ENCODE measurements at regions not wholly inside any gene's neighbourhood (a gene's known extent, or its start where the extent isn't known, plus 50 kb on each side); places are given as distances from the start of the nearest gene placed in this dataset.

DNA sequence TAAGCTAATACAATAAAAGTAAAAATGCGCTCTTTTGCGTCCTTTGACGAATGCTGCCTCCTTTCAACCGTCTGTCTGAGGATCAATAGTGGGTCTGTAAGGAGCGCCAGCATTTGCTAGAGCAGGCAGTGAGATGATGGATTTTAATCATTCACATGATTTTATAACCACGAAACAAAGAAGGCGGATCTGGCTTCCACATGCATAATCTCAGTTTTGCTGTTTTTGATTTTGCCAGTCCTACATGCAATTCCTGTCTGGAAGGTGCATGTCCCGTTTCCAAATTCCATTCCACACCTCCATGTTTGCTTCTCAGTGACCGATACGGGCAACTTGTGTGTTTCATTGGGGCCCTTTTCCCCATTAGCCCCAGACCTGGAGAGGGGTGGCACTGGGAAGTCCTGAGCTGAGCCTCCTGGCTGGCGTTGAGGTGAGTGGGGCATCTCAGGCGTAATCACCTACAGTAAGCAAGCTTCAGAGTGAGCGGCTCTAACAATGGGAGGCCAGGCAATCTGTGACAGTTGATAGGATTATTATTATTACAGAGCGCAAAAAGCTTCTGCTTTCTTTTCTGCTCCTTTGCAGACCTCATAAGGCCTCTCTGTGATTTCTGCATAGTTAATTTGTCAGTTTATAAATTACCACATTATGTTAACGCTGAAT is 405.4 kb downstream of the ZSWIM6 start:
- H3K36me3 ChIP-seq: no peaks in the 10 kb centered on the region
- H3K4me3 ChIP-seq: no peak overlapping the region
- TF ChIP-seq POLR2AphosphoS5 (IDR thresholded peaks at IDR 0.05) (no peak), EP300 (IDR thresholded peaks at IDR 0.05) (no peak), POLR2A (IDR thresholded peaks at IDR 0.05) (no peak)
- TF ChIP-seq, protein P1, sequence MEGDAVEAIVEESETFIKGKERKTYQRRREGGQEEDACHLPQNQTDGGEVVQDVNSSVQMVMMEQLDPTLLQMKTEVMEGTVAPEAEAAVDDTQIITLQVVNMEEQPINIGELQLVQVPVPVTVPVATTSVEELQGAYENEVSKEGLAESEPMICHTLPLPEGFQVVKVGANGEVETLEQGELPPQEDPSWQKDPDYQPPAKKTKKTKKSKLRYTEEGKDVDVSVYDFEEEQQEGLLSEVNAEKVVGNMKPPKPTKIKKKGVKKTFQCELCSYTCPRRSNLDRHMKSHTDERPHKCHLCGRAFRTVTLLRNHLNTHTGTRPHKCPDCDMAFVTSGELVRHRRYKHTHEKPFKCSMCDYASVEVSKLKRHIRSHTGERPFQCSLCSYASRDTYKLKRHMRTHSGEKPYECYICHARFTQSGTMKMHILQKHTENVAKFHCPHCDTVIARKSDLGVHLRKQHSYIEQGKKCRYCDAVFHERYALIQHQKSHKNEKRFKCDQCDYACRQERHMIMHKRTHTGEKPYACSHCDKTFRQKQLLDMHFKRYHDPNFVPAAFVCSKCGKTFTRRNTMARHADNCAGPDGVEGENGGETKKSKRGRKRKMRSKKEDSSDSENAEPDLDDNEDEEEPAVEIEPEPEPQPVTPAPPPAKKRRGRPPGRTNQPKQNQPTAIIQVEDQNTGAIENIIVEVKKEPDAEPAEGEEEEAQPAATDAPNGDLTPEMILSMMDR (IDR thresholded peaks at IDR 0.05): no peak
- no peak overlapping the region for H3K27ac ChIP-seq
- no peaks in the 10 kb centered on the region for H3K9me3 ChIP-seq
- intact Hi-C loops (cut with DNase I): no loop called here
- no peaks in the 10 kb centered on the region for H3K27me3 ChIP-seq
- 90 to 96% methylated on average over 15 of the region's 15 CpGs for WGBS, 2 donors
- peaks cover 0 to 2% (median under 1%) of the 10 kb centered on the region in 4 donors for H3K4me1 ChIP-seq
- DNase-seq: no peak

DNA sequence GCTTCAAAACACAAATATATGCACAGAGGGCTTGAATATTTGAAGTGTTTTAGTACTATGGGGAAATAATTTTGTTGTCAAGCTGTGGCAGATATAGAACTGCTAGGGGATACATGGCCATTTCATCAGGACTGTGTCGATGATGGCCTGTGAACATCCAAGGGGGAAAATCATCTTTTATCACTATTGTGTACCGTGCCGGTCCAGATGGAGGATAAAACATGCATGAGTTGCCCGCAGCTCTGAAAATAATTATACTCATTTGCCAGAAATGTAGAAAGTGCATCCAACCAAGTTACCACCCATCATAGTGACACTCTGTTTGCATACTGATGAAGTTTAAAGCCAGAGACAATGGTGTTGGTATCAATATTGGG is 405.9 kb downstream of the ZSWIM6 start:
- Histone ChIP-seq H3K4me1 (no peaks in the 10 kb centered on the region), H3K36me3 (no peaks in the 10 kb centered on the region), H3K9me3 (no peaks in the 10 kb centered on the region), H3K4me3 (no peak overlapping the region), H3K27ac (no peak overlapping the region), H3K27me3 (no peaks in the 10 kb centered on the region)
- TF ChIP-seq POLR2AphosphoS5 (IDR thresholded peaks at IDR 0.05) (no peak), POLR2A (IDR thresholded peaks at IDR 0.05) (no peak), EP300 (IDR thresholded peaks at IDR 0.05) (no peak)
- TF ChIP-seq, protein P1 (IDR thresholded peaks at IDR 0.05): no peak
- WGBS, 2 donors: 97 to 98% methylated on average over 4 of the region's 4 CpGs
- intact Hi-C loops (cut with DNase I): no loop called here
- DNase-seq: no peak

DNA sequence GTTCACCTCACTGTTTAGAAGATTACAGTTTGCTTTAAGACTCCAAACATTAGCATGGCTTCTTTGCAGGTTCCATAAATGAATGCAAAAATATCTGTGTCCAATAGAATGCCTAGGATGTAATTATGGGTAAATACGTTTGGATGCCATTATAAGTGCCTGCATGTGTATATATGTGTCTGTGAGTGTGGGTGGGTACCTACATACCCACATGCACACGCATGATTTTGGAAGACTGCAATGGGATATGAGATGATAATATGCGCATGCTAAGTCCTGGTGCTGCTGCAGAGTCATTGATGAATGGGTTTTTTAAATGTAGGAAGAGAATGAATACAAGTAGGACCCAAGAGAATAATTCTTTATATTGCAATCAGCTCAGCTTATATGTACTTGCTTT is 406.4 kb downstream of the ZSWIM6 start:
- no peaks in the 10 kb centered on the region for H3K9me3 ChIP-seq
- H3K36me3 ChIP-seq: no peaks in the 10 kb centered on the region
- intact Hi-C loops (cut with DNase I): no loop called here
- WGBS, 2 donors: 92% methylated on average over 3 of the region's 3 CpGs
- H3K27ac ChIP-seq: no peak overlapping the region
- H3K27me3 ChIP-seq: no peaks in the 10 kb centered on the region
- TF ChIP-seq, protein P1 (IDR thresholded peaks at IDR 0.05): no peak
- TF ChIP-seq POLR2AphosphoS5 (IDR thresholded peaks at IDR 0.05) (no peak), POLR2A (IDR thresholded peaks at IDR 0.05) (no peak), EP300 (IDR thresholded peaks at IDR 0.05) (no peak)
- H3K4me3 ChIP-seq: no peak overlapping the region
- no peak for DNase-seq
- H3K4me1 ChIP-seq: no peaks in the 10 kb centered on the region

DNA sequence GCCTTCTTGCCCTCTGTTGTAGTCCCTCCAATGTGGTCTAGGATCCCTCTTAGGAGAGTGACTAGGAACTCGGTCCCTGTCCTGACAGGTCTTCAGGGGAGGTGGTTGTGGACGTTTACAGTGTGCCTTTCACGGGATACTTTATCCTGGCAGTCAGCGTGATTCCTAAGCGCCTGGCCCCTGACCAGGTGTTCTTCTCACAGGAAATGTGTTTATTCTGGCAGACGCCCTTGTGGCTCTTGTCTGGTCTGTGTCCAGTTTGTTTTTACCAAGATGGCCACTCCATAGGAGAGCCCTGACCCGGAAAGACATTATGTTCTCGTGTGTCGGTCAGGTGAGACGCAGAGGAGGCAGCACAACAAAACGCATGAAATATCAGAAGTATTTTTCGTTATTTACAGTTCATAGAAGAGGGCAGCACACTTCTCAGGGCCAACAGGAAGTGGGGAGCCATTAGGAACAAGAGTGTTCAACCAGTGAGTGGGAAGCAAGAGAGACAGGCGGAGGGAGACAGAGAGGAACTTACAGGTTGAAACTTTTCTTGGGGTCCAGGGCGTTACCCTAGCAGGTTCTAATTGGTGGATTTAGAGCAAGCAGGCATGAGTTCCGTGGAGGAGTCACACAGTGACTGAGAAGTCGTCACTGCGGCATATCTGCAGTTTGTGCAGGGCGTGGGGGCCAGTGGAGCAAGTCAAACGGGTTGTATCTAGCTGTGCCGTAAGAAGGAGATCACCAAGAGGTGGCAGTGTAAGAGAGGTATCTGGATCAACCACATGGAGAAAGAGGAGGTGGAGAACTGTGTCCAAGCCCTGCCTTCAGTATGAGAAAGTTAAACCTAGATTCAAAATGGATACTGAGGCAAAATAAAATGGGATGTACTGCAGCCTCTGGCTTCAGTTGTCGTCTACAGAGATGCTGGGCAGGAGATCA is 412.9 kb downstream of the ZSWIM6 start:
- H3K4me1 ChIP-seq: no peaks in the 10 kb centered on the region
- H3K4me3 ChIP-seq: no peak overlapping the region
- no peaks in the 10 kb centered on the region for H3K9me3 ChIP-seq
- H3K36me3 ChIP-seq: no peaks in the 10 kb centered on the region
- TF ChIP-seq EP300 (IDR thresholded peaks at IDR 0.05): no peak
- no peak for TF ChIP-seq POLR2AphosphoS5 (IDR thresholded peaks at IDR 0.05)
- TF ChIP-seq, protein P1 (IDR thresholded peaks at IDR 0.05): no peak
- WGBS, 2 donors: 65 to 82% methylated on average over 21 of the region's 21 CpGs
- intact Hi-C loops (cut with DNase I): no loop called here
- DNase-seq: no peak
- H3K27ac ChIP-seq: no peak overlapping the region
- H3K27me3 ChIP-seq: no peaks in the 10 kb centered on the region

Measured in sigmoid colon (tissue), 6 donors.